ENCODE measurements at regions not wholly inside any gene's neighbourhood (a gene's known extent, or its start where the extent isn't known, plus 50 kb on each side); places are given as distances from the start of the nearest gene placed in this dataset.

DNA sequence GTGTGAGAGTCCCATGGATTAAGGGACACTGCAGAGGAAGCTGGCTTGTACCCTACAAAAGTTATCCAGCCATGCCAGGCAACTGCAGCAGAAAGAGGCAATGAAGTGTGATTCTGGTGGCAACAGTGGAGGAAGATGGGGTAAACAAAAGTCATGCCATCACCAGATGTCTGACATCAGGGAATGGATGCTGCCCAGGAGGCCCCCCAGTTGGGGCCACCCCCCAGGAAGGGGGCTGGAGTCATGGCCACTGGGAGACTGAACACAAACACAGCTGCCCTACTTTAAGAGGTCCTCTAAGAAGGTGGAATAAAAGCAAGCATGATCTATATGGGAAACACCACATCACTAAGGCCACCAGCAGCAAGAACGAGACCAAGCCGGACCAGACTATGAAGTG lies 235.3 kb downstream of the KLF12 start:
- no peak for DNase-seq (ENCODE audit: low read depth in 2 of 2)

DNA sequence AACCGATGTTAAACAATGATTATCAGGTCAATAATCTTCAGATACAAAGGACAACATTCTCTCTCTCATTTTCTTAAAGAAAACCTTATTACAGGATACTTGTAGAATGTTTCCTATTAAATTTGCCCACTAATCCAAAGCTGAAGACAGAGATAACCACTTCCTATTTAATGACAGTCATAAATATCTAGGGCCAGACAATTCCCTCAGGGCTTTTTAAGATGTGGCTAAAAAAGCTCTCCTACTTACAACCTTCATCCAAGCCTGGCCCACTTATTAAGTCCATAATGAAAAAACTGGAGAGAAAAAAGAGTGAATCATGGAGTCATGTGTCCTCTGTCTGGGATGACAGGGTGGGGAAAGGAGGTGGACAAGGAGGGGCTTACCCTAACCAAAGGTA lies 235.9 kb downstream of the KLF12 start:
- DNase-seq (ENCODE audit: low read depth in 2 of 2), result no peak

DNA sequence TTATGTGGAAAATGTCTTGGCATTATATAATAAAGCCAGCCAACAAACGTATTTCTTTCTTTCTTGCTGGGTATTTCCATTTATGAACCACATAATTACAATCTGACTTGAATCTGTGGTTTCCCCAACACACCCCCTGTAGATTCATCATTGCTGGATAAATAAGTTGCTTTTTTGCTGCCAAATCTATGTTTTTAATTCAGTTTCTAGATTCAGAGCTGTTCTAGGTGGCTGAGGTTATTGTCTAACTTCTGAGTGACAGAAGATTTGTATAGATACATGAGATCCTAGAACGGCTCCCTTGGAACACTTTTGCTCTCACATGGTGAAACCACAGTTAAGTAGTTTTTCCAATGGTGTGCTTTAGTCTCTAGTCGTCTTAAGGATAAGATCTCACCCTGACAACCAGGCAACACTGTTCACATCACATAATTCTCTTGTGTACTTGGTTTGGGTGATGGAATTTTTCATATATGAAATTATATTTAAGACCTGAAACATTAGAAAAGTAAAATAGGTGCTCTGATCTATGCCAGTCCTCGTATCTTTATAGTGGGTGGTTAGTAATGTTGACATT lies 239.1 kb downstream of the KLF12 start:
- DNase-seq (ENCODE audit: low read depth in 2 of 2), result no peak

DNA sequence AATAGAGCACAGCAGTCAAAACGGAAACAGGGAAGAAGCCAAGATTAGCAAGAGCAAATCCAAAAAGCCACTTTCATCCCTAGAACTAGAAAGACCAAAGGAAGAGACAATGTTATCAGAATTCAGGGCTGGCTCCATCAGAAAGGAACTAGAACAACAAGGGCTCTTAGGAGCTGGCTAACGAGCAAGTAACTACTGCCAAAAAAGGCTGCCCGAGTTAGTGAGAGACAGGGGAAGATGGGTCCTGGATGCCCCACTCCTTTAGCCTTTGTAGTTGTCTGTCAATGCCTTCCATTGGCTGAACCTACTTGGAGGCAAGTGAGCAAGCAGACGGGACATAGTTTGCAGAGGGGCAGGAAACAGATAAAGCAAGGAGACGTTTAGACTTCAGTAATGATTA lies 240.4 kb downstream of the KLF12 start:
- DNase-seq (ENCODE audit: low read depth in 2 of 2), result no peak

DNA sequence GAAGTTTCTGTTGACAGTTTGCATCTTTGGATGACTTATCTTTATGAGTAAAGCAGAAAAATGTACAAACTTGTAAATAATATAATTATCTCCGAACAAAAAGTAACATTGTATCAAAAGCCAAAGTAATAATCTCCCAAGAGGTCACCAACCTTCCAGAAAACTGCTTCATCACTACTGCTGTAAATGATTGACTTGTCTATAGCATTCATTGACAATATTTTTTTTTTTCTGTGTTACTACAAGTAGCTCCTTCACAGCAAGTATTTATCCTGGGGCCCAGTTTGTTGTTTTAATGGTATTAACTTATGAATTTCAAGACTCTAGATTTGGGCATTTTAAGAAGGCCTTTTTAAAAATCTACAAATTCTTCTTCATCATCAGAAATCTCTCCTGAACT lies 242.4 kb downstream of the KLF12 start:
- no peak for DNase-seq (ENCODE audit: low read depth in 2 of 2)

DNA sequence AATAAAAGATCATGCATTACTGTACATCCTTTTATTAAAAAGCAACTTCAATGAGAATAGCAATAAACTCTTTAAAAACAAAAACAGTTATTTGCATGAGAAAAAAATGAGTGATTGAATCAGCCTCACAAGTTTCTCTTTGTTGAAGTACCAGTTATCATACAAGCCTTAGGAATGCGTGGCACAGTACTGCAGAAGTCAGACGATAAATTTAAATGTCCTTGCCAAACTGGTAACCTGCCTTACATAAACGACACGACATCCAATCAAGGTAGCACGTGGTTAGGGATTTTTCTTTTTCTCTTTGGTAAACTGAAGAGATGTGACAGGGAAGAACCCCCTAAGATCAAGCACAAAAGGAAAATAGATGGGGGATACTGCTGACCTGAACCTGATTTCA lies 251.0 kb downstream of the KLF12 start:
- DNase-seq (ENCODE audit: low read depth in 2 of 2), result no peak

DNA sequence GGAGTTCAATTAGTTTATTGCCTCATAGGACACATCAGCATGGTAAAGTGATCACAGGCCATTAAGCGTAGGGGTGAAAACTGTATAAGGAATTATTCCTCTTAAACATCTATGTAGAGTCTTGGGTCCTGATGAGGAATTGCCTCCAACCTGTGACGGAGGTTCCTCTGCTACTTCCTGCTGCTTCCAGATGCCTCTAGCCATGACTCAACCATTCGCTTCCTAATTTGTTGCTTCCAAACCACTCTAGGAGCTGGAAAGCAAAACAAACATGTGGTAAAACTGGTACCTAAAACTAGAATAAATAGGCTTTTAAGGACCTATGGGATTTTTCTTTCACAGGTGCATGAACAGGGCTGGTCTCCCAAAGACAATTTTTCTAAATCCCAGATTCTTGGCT lies 253.8 kb downstream of the KLF12 start:
- no peak for DNase-seq (ENCODE audit: low read depth in 2 of 2)

DNA sequence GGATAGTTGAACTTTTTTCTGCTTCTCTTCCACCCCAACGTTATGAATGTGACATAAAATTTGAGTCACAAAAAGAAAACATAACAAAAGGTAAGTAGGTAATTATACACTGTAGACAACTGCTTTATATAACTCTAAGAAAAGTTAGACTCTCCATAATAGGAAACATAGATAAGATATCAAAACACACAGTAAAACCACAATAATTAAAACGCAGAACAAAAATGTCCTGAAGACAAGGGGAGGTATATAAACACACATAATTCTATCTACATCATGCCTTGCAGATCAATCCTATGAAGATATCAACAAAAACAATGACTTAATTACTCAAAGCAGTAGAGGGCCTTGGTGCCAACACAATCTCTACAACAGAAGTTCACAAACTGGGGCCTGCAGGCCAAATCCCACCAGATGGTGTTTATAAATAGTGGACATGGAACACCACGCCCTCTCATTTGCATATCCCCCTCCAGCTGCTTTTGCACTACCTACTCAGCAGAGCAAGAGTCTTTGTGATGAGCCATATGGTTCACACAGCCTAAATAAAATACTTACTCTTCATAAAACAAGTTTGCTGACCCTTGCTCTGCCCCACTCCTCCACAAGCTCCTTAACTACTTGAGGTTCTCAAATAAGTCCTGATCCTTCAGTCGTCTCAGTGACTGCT lies 254.7 kb downstream of the KLF12 start:
- DNase-seq (ENCODE audit: low read depth in 2 of 2), result no peak

DNA sequence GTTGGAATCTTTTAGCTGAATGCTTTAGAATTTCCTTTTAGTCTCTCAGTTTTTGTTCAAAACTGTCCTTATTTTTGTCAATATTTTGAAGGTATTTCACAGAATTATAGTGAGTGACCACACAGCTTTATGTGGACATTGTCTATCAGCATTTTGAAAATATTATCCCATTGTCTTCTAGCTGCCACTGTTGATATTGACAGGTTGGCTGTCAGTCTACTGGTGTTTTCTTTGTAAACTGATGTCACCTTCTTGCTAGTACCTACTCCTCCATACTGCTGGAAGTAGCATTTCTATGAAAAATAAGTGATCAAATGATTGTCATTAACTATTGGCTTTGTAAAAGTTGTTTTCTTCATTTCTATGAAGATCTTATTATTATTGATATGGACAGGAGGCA lies 256.8 kb downstream of the KLF12 start:
- DNase-seq (ENCODE audit: low read depth in 2 of 2), result no peak

DNA sequence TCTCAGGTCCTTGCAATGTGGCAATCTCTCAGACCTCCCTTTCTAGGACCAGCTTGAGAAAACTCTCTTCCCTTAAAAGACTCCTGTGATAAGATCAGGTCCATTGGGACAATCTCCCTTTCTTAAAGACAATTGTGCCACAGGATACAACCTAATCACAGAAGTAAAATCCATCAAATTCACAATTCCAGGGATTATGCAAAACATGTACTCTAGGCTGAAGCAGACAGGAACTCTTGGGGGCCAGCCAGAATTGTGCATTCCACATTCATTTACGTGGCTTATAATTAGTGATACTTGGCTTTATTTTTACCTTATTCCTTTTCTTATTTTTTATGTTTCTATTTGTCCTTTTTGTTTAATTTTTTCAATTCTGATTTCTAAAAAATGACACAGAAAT lies 257.9 kb downstream of the KLF12 start:
- no peak for DNase-seq (ENCODE audit: low read depth in 2 of 2)

DNA sequence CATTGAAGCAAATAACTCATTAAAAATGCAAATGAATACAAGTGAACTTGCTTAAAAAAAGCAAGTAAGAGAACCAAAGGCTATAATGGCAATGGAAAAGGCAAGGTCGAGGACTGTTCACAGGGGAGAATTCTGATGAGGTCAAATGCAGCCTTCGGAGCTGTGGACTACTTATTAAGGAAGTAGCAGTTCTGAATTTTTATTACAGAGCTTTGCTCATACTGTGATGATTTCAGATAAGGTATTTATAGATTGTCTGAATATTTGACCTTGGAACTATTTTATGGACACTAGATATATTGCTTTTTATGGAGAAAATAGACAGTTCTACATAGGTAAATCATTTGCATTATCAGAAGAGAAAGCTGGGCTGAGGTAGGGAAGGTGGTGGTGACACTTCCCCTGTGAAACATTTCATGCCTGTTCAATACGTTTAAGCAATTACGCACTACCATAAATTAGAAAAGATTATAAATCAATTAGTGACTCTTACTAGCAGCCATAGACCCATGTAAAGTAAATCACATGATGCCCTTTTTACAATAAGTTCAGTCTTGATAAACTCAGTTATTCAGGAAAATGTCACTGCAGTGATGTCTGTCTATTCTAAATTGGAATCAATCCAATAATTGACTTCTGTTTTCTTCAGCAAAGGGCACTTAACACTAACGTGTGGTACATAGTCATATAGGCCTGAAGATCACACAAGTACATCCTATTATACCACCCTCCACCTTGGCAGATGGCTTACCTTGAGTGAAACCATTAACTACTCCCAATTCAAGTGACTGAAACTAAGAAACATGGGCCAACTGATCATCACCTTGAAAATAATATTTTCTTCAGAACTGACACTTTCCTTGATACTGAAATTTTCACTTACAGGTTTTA lies 260.0 kb downstream of the KLF12 start:
- no peak for DNase-seq (ENCODE audit: low read depth in 2 of 2)

DNA sequence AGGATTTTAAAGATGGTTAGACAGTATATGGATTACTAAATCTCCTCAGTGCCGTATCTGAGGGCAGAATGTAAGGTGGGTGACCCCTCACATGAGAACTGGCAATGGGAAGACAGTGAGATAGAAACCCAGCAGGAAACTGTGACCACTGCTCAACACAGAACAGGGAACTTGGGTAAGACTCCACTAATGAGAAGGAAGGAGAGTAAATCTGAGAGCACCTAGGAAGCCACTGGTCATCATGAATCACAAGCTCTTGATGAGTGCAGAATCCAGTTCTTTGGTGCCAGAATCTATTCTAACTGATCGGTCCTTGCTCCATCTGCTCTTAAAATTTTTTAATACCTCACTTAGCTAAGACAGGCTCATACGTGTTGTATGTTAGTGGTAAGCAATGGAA lies 261.8 kb downstream of the KLF12 start:
- no peak for DNase-seq (ENCODE audit: low read depth in 2 of 2)

DNA sequence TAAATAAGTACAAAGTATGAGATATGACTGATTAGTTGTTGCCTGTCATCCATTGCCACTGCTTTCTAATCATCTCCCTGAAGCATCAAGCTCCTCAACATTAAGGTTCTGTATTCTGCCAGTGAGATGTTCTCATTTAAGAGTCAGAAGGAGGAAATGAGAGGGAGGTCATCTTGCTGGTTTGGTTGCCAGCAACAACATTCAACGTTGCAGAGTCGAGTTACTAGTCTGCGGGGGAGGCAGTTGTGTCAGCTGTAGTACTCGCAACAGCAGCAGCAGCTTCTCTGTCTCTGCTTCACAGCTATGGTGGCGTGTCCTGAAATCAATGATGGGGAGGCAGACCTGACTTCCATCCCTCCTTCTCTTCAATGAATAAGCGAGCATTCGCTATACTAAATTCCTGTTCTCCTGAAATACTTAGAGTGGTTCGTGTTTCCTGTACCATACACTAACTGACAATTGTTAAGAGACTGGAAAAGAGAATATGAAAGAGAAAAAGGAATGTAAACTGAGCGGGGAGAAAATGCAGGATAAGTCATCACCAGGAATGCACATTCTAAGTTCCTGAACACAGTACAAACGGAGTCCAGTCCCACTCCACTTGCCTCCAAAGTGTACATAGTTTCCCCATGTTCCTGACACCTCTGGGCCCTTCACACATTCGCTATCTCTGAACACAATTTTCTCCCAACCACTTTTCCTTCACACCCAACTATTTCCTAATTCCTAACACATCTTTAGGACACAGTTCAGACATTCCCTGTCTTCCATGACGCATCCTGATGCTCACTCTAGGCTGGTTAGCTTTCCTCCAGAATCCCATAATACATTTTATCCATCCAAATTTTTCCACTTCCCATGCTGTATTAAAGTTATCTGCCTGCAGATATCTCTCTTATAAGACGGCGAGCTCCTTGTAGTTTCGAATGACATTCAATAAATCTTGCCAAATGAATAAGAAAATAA lies 263.0 kb downstream of the KLF12 start:
- DNase-seq (ENCODE audit: low read depth in 2 of 2), result no peak

DNA sequence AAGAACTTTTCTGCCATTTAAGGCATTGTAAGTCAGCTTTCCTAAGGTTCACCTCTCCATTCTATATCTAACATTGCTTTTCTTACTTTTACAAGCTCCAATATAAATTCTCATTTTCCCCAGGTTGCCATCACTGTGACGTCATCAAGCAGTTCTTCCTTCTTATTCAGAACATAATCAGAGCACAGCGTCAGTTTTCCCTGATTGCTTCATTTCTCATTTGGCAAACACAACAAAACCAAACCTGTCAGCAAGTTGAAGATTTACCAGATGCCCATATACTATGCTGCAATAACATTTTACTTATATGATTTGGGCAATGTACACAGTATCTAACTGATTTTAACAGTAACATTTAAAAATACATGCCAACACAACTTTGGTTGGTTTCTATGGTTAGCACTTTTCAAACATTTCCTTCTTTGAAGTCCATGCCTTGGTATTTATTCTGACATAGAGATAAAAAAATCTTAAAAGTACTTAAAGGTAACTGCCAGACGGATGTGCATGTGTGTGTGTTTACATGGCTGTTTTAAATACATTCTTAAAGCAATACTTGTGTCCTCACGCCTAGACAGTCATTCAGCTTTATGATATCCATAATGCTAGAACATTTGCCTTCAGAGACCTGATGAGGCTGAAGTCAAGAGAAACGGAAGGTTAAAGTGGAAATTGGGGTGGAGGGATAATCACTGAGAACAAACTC lies 264.0 kb downstream of the KLF12 start:
- DNase-seq (ENCODE audit: low read depth in 2 of 2), result no peak

DNA sequence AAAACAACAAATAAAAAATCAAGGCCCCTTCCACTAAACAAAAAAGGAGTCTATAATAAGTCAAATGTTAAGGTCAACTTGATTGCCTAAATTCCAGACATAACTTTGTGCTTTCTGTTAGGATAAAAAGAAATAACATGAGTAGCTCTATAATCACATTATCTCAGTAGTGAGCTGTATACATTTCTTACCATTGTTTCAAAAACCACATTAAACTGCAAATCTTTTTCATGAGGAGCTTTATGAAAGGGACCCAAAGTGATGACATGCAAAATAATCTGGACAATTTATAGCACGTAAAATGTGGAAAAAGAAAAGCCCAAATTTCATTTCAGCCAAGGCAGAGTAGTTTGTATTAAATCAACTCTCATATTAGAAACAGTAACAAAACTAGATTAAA lies 269.2 kb downstream of the KLF12 start:
- DNase-seq (ENCODE audit: low read depth in 2 of 2), result no peak

DNA sequence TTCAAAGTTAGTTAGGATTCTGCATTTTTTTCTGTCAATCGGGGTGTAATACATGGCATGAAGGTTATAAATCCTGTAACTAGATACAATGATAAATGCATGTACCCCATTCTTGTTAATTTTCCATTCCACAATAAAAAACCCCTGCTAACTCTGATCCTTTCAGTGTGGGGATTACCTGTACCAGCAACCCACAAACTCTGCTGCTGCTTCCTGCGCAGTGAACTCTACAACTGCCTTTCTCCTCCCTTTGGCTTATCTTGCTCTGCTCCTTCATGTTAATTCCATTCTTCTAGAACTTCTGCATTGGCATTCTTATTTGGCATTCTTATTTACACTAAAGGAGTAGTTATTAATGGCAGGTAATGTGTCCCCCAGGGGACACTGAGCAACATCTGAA lies 273.1 kb downstream of the KLF12 start:
- no peak for DNase-seq (ENCODE audit: low read depth in 2 of 2)

DNA sequence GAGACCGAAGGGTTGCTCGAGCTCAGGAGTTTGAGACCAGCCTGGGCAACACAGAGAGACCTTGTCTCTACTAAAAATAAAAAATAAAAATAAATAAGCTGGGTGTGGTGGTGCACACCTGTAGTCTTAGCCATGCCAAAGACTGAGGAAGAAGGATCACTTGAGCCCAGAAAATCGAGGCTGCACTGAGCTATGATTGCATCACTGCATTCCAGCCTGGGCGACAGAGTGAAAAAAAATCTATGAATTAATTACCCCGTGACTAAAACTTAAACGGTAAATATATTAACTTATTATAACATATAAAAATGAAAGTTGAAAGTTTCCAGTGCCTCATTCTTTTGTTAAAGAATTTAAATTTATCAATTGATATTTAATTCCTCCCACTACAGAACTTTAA lies 273.7 kb downstream of the KLF12 start:
- DNase-seq (ENCODE audit: low read depth in 2 of 2), result no peak

DNA sequence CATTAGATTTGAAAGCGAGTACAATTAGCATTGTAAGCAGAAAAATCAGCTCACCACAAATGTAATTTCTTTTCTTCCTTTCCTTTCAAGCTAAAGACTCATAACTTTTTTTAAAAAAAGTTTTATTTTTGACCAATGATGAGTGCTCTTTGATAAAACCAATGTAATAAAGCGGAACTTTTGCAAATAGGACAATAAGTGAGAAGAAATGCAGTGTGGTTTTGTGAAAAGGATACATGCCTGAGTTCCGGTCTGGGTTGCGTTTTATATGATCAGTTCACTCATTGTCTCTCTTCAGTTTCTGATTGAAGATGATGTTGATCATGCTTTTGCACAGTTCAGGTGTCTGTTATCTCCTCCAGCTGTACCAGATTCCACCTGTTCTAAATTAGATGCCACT lies 274.4 kb downstream of the KLF12 start:
- no peak for DNase-seq (ENCODE audit: low read depth in 2 of 2)

DNA sequence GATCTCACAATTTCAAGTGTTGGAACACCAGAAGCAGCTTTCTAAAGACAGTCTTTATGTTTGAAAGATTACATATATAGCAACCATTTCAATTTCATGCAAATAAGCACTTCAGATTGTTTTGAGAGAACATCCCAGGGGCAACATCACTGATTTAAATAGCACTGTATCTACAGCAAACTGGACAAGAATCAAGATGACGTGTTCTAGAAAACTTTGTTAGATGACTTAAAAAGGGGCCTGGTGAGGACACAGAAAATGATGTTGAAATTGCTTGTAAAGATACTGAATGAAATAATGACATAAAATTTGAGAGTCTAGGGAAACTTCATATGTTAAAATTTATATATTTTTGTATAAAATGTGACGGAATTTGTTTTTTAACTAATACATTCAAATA lies 277.1 kb downstream of the KLF12 start:
- DNase-seq (ENCODE audit: low read depth in 2 of 2), result no peak

DNA sequence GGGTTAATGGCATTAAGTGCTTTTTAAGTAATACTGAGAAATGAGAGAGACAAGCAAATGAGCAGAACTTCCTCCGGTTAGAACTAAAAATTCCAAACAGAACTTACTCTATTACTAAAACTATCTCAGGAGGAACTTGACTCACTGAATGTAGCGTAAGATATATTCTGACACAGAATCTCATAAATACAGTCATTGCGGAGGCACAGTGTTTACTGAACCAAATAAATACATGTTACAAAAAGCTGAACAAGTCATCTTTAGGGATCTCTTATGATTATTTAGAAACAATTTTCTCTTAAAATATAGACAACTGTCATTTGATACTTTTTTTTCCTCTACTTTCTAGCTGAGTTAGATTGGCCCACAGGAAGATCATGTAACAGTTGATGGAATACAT lies 283.1 kb downstream of the KLF12 start:
- no peak for DNase-seq (ENCODE audit: low read depth in 2 of 2)

DNA sequence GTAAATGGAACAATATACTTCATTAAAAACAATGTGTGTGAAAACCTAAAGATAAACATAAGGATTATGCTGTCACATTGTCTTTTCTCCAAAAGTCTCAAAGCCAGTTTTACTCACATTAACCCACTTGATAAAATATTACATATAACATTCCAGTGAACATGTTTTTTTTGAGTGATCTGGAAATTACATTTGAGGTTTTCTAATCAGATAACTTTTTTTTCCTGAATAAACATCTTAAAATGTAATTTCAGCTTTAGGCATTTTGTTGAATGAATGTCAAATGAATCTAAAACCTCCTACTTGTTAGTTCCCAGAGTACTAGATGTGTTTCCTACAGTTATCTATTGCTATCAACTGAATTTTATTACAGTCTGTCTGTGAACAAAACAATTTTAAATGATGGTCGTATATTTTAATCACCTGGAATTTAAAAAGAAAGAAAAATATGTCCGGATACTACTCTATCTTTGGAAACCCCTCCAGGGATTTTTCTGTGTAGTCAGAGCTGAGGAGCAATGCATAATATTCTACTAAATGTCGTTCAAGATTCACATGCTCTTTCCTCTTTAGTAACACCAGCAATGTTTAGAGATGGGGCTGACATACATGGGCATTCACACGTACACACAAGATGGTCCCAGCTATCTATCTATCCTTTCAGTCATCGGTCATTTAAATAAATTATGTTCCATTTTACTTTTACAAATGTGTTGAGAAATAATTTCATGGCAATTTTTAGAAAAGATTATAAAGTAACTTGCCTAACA lies 283.9 kb downstream of the KLF12 start:
- DNase-seq (ENCODE audit: low read depth in 2 of 2), result no peak
